Myocyte (in vitro differentiated cells): ENCODE measurements at regions not wholly inside any gene's neighbourhood (a gene's known extent, or its start where the extent isn't known, plus 50 kb on each side); places are given as distances from the start of the nearest gene placed in this dataset.
"Not testable (repeated sequence)": the region's sequence is repeated elsewhere in the genome, so short reads cannot be mapped to it uniquely, and the experiment has no call there.

ENCODE experiments used
- DNase-seq: peaks from one replicate; pipeline ENCODE4 v3.0.0-alpha.2; 2012; ENCODE audit warnings: low read depth

GRCh38 chr3:40745381-40746106 lies 220.8 kb downstream of the ZNF621 start:
- peak; percentile 20 for DNase-seq

GRCh38 chr3:40751666-40752065 lies 226.9 kb downstream of the ZNF621 start:
- DNase-seq = no peak

GRCh38 chr3:40752492-40752891 lies 227.7 kb downstream of the ZNF621 start:
- no peak for DNase-seq

- no peak for DNase-seq
These were observed 228.6 kb downstream of the ZNF621 start for GRCh38 chr3:40753291-40753770.

- DNase-seq = no peak
These were observed 229.2 kb downstream of the ZNF621 start for GRCh38 chr3:40753951-40754350.

GRCh38 chr3:40754994-40755393 lies 230.2 kb downstream of the ZNF621 start:
- DNase-seq = no peak

GRCh38 chr3:40756500-40756899 lies 231.7 kb downstream of the ZNF621 start:
- no peak for DNase-seq

- DNase-seq = not testable (repeated sequence)
These were observed 238.0 kb downstream of the ZNF621 start for GRCh38 chr3:40762771-40763170.

- no peak for DNase-seq
These were observed 239.0 kb downstream of the ZNF621 start for GRCh38 chr3:40763807-40764206.

GRCh38 chr3:40764747-40765146 lies 240.0 kb downstream of the ZNF621 start:
- DNase-seq = no peak

GRCh38 chr3:40765884-40766283 lies 241.1 kb downstream of the ZNF621 start:
- DNase-seq = peak; percentile 96

GRCh38 chr3:40766396-40766795 lies 241.6 kb downstream of the ZNF621 start:
- peak; percentile 75 for DNase-seq

GRCh38 chr3:40768046-40768445 lies 243.3 kb downstream of the ZNF621 start:
- DNase-seq = no peak

GRCh38 chr3:40768536-40768935 lies 243.8 kb downstream of the ZNF621 start:
- peak; percentile 29 for DNase-seq

GRCh38 chr3:40770061-40770460 lies 245.3 kb downstream of the ZNF621 start:
- DNase-seq = no peak

- peak; percentile 50 for DNase-seq
These were observed 246.4 kb downstream of the ZNF621 start for GRCh38 chr3:40771112-40771511.

GRCh38 chr3:40779039-40779438 lies 254.3 kb downstream of the ZNF621 start:
- no peak for DNase-seq

- peak; percentile 77 for DNase-seq
These were observed 255.6 kb downstream of the ZNF621 start for GRCh38 chr3:40780291-40780924.

- DNase-seq = peak; percentile 70
These were observed 256.2 kb downstream of the ZNF621 start for GRCh38 chr3:40780925-40781406.

GRCh38 chr3:40782111-40782721 lies 257.5 kb downstream of the ZNF621 start:
- no peak for DNase-seq

- no peak for DNase-seq
These were observed 266.0 kb downstream of the ZNF621 start for GRCh38 chr3:40790746-40791145.

GRCh38 chr3:40793730-40794129 lies 269.0 kb downstream of the ZNF621 start:
- no peak for DNase-seq
